Activated CD4-positive, alpha-beta memory T cell treated with anti-CD3 and anti-CD28 coated beads, Interleukin-2, amount 10 ng/mL, durations not matched to agents 7 days and 5 days (primary cell): ENCODE measurements at regions not wholly inside any gene's neighbourhood (a gene's known extent, or its start where the extent isn't known, plus 50 kb on each side); places are given as distances from the start of the nearest gene placed in this dataset.

ENCODE experiments used
- CTCF ChIA-PET: fragments of 350-600 bp; sonication (Branson Sonifier 250); formaldehyde crosslinking; loops from one replicate; lab custom pipeline; 2021; ENCODE audit warnings: antibody characterized with exemption, inconsistent platforms; lab: Charles Lee
- POLR2A ChIA-PET: fragments of 350-600 bp; sonication (Branson Sonifier 250); formaldehyde crosslinking; loops from one replicate; lab custom pipeline; 2021; ENCODE audit warnings: antibody characterized with exemption; lab: Charles Lee
- DNase-seq: peaks from one replicate; pipeline ENCODE4 v3.0.0-alpha.2; 2020
- H3K27ac Mint-ChIP-seq: one replicate; pipeline ENCODE4 v1.8.0; 2021; ENCODE audit warnings: mild to moderate bottlenecking, mixed read lengths
- H3K27me3 Mint-ChIP-seq: one replicate; pipeline ENCODE4 v1.8.0; 2021; ENCODE audit warnings: mixed read lengths
- H3K36me3 Mint-ChIP-seq: one replicate; pipeline ENCODE4 v1.8.0; 2021; ENCODE audit warnings: low read depth, mixed read lengths
- H3K4me1 Mint-ChIP-seq: one replicate; pipeline ENCODE4 v1.8.0; 2021; ENCODE audit warnings: mixed read lengths
- H3K4me3 Mint-ChIP-seq: one replicate; pipeline ENCODE4 v1.8.0; 2021; ENCODE audit warnings: mild to moderate bottlenecking, mixed read lengths
- H3K9me3 Mint-ChIP-seq: one replicate; pipeline ENCODE4 v1.8.0; 2021; ENCODE audit warnings: mixed read lengths

DNA sequence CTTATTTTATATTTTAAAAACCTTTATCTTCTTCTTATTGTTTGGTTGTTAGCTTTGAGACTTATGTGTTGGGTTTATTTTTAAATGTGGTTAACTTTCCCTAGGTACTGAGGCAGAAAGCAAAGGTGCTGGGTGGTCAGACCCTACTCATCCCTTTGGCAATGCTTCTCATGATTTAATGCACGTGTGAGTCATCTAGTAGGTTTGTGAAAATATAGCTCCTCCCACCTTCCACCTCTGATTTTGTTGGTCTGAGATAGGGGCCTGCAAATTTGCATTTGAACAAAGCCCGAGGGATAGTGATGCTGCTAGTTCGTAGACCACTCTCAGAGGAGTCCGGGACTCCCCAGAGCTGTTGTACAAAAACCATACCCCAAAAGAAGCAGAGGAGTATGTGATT lies 771.3 kb upstream of the ARGLU1 start:
- POLR2A ChIA-PET: no interaction called here
- Mint-ChIP-seq H3K27ac (no peak overlapping the region), H3K36me3 (no peaks in the 10 kb centered on the region), H3K9me3 (no peaks in the 10 kb centered on the region), H3K27me3 (no peaks in the 10 kb centered on the region), H3K4me1 (no peaks in the 10 kb centered on the region), H3K4me3 (no peak overlapping the region)
- CTCF ChIA-PET: no interaction called here
- DNase-seq: no peak

DNA sequence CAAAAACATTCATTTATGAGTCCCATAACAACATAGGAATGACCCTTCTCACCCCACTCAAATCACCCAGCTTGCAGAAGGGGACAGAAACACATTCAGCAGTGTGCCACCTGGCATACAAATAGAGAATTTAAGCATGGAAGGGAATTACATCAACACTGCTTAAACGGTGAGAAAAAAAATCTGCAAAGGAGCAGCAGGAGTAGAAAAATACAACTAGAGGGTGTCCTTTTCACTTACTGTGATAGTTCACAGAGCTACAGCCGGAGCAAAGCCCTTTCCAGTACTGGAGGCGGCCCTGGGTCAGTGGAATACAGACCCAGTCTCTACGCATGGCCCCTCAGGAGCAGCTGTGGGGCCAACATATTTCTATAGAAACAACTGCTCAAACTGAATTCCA lies 764.3 kb upstream of the ARGLU1 start:
- Mint-ChIP-seq H3K27ac (no peak overlapping the region), H3K9me3 (peaks cover 6% of the 10 kb centered on the region), H3K4me1 (no peaks in the 10 kb centered on the region), H3K4me3 (no peak overlapping the region), H3K36me3 (no peaks in the 10 kb centered on the region), H3K27me3 (no peaks in the 10 kb centered on the region)
- ChIA-PET CTCF (no interaction called here), POLR2A (no interaction called here)
- DNase-seq: no peak

DNA sequence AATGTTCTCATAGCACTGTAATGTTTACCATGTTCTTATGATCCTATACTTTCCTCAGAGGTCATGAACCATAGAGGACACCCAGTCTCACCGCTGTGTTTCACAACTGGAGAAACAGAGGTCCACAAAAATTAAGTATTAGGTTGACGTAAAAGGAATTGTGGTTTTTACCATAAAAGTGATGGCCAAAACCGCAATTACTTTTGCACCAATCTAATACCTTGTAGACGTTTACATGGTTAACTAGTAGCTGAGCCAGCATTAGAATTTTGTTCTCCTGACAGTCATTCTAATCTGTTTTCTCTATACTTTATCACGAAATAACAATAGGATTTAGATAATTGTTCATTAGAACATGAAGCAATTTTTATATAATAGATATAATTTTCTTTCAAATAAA lies 763.4 kb upstream of the ARGLU1 start:
- Mint-ChIP-seq H3K36me3 (no peaks in the 10 kb centered on the region), H3K9me3 (peaks cover 6% of the 10 kb centered on the region), H3K4me1 (no peaks in the 10 kb centered on the region), H3K27me3 (no peaks in the 10 kb centered on the region), H3K4me3 (no peak overlapping the region), H3K27ac (no peak overlapping the region)
- CTCF ChIA-PET: no interaction called here
- POLR2A ChIA-PET: no interaction called here
- DNase-seq: no peak

DNA sequence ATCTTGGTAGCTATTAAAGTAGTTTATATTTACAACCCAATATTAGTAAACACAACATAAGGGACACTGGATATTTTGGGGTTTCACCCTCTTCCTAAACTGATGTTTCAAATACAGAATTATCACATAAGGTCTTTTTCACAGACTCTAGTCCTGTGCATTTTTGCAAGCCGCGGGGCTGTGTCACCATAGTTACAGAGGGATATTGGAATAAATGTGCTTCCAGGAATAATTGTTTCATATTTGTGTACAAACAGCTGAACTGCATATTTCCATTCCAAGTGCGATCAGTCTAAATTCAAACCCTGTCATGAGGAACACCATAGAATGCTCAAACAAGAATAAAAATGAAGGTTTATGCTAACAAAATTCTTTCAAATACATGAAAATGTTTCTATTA lies 762.5 kb upstream of the ARGLU1 start:
- peaks cover 6% of the 10 kb centered on the region for H3K9me3 Mint-ChIP-seq
- H3K4me1 Mint-ChIP-seq: no peaks in the 10 kb centered on the region
- no peaks in the 10 kb centered on the region for H3K27me3 Mint-ChIP-seq
- POLR2A ChIA-PET: no interaction called here
- CTCF ChIA-PET: no interaction called here
- H3K4me3 Mint-ChIP-seq: no peak overlapping the region
- H3K36me3 Mint-ChIP-seq: no peaks in the 10 kb centered on the region
- no peak overlapping the region for H3K27ac Mint-ChIP-seq
- no peak for DNase-seq

DNA sequence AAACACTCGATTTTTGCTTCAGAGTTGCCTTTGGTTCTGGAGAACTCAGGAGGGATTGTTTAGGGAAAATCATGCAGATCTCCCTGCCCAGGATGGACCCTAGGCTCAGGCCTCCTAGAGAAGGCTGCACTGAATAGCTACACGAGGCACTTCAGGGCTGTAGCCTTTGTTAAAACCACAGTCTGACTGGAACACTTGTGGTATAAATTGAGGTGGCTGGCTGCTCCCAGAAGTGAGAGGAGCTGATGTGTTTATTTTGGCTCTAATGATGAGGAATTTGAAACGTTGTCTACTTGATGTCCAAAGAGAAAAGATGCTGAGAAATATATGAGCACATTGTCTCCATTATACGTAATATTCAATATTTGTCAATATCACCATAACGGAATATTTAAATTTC lies 762.1 kb upstream of the ARGLU1 start:
- Mint-ChIP-seq H3K27me3 (no peaks in the 10 kb centered on the region), H3K4me3 (no peak overlapping the region), H3K9me3 (peaks cover 6% of the 10 kb centered on the region), H3K36me3 (no peaks in the 10 kb centered on the region), H3K4me1 (no peaks in the 10 kb centered on the region), H3K27ac (no peak overlapping the region)
- no peak for DNase-seq
- POLR2A ChIA-PET: no interaction called here
- CTCF ChIA-PET: no interaction called here

DNA sequence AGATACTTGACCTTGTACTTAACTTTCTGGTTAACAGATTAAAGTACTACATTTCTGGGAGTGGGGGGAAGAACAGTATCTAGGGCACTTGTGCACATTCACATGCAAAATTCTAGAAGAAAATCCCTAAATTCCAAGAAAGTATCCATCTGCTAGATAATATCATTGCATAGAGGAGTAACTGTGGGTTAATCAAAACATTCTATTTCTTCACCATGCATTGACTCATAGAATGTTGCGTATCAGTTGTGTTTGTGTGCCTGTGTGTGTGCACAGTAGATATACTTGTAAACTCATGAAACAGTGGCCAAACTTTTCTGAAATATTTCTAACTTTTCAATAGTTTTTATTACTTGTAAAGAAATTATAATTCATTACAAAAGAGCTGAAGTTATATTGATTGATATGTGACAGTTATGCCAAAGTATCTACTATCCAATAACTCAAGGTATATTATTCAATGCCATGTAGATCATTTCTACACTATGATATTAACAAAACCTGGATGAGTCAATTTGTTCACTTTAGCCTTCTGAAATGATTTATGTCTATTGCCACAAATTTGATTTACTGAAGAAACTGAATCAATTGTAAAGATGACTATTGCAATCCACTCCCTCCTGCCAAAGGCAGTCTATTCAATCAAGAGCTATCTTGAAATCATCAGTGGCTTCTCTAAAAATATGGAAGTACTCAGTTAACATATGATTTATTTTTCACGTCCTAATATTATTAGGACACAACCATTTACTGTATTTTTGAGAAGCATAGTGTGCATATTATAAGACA lies 756.7 kb upstream of the ARGLU1 start:
- H3K36me3 Mint-ChIP-seq: no peaks in the 10 kb centered on the region
- no peak overlapping the region for H3K27ac Mint-ChIP-seq
- no peak for DNase-seq
- CTCF ChIA-PET: no interaction called here
- H3K4me3 Mint-ChIP-seq: no peak overlapping the region
- no peaks in the 10 kb centered on the region for H3K27me3 Mint-ChIP-seq
- POLR2A ChIA-PET: no interaction called here
- H3K4me1 Mint-ChIP-seq: no peaks in the 10 kb centered on the region
- H3K9me3 Mint-ChIP-seq: no peaks in the 10 kb centered on the region

DNA sequence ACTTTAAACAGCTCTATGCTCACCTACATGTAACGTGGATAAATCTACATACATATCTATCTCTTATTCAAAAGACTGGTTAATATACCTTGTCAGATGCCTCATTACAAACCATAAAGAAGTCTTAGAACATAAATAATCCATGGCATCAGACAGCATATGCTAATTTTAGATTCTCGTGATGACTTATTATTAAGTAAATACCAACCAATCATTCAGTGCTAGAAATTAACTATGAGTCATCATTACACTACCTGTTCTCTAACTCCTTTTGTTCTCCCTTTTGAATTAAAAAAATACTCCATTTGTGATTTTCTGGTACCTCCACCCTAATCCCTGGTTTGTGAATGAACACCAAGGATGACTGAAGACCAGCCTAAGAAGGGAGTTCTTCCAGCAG lies 754.3 kb upstream of the ARGLU1 start:
- Mint-ChIP-seq H3K27me3 (no peaks in the 10 kb centered on the region), H3K27ac (no peak overlapping the region), H3K4me3 (no peak overlapping the region), H3K9me3 (no peaks in the 10 kb centered on the region), H3K4me1 (no peaks in the 10 kb centered on the region), H3K36me3 (no peaks in the 10 kb centered on the region)
- DNase-seq: no peak
- CTCF ChIA-PET: no interaction called here
- POLR2A ChIA-PET: no interaction called here

DNA sequence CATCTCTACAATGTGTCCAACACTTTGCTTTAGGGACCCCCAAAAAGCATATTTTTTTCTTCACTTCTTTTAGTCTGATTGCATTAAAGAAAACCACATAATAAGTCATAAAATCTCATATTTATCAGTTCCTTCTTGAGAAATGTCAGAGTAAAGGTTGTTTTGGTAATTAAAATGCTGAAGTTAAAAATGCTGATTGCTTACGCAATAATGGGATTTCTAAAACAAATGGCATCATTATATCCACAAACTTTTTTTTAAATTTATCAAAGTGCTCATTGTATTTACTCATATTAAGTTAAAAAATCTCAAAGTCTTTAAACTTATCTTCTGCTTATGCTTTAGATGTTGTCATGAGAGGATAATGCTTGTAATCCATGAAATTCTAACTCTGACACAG lies 737.2 kb upstream of the ARGLU1 start:
- H3K9me3 Mint-ChIP-seq: peaks cover 2% of the 10 kb centered on the region
- POLR2A ChIA-PET: no interaction called here

DNA sequence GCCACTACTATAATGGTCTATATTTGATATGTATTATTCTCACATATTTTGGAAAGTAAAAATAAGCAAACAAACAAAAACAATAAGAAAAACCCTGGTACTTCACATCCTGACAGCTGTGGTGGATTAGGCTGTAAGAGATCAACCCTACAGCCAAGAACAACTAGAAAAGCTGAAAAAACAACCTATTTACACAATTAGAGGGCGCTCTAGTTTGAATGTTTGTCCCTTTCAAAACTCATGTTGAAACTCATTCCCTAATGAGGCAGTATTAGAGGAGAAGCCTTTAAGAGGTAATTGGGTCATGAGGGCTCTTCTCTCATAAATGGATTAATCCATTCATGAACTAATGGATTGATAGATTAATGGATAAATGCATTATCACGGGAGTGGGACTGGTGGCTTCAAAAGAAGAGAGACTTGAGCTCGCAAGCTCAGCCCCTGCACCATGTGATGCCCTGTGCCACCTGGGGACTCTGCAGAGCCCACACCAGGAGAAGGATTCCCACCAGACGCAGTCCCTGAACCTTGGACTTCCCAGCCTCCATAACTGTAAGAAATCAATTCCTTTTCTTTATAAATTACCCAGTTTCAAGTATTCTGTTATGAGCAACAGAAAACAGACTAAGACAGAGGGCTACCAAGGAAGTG lies 733.9 kb upstream of the ARGLU1 start:
- no peak overlapping the region for H3K4me3 Mint-ChIP-seq
- H3K4me1 Mint-ChIP-seq: no peaks in the 10 kb centered on the region
- H3K27ac Mint-ChIP-seq: no peak overlapping the region
- DNase-seq: no peak
- ChIA-PET CTCF (no interaction called here), POLR2A (no interaction called here)
- no peaks in the 10 kb centered on the region for H3K9me3 Mint-ChIP-seq
- no peaks in the 10 kb centered on the region for H3K27me3 Mint-ChIP-seq
- H3K36me3 Mint-ChIP-seq: no peaks in the 10 kb centered on the region

More for the DNA sequence above, 737.2 kb upstream of the ARGLU1 start:
- Mint-ChIP-seq H3K4me3 (no peak overlapping the region), H3K36me3 (no peaks in the 10 kb centered on the region), H3K4me1 (no peaks in the 10 kb centered on the region), H3K27me3 (no peaks in the 10 kb centered on the region), H3K27ac (no peak overlapping the region)
- DNase-seq: no peak
- CTCF ChIA-PET: no interaction called here

DNA sequence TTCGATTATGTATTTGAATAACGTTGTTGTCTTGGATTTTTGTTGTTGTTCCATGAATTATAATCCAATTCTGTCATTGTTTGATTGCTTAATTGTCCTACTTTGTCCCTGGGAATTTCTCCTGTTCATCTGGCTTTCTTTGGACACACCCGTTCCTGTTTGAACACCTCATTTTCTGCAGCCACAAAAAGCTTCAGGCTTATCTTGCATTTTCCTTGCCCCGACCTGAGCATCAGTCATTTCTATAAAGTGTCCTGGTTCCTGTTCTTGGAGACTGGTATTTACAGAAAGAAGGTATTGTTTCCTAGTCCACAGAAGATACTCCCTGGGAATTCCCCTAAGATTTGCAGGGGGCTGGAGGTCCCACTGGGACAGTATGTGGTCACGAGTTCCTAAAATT lies 731.8 kb upstream of the ARGLU1 start:
- Mint-ChIP-seq H3K36me3 (no peaks in the 10 kb centered on the region), H3K9me3 (no peaks in the 10 kb centered on the region), H3K4me3 (no peak overlapping the region), H3K27ac (no peak overlapping the region), H3K4me1 (no peaks in the 10 kb centered on the region), H3K27me3 (no peaks in the 10 kb centered on the region)
- DNase-seq: no peak
- ChIA-PET CTCF (no interaction called here), POLR2A (no interaction called here)

DNA sequence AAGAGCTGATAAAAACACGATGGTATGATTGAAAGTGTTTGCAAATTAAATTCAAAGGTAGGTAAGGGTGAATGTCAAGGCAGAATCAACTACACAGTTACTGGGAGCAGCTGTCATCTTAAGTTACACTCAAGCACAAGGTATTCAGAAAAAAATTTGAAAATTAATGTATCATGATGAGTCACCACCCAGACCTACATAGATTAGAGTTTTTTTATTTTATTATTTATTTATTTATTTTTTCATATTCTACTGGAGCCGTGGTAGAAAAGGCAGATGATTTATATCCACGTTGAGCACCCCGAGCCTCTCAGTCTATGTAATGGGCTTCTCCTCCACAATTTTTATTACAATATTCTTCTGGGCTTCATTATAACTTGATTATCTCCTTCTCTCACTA lies 728.9 kb upstream of the ARGLU1 start:
- POLR2A ChIA-PET: no interaction called here
- no peaks in the 10 kb centered on the region for H3K9me3 Mint-ChIP-seq
- no peak overlapping the region for H3K27ac Mint-ChIP-seq
- no peaks in the 10 kb centered on the region for H3K4me1 Mint-ChIP-seq
- CTCF ChIA-PET: no interaction called here
- no peak overlapping the region for H3K4me3 Mint-ChIP-seq
- H3K27me3 Mint-ChIP-seq: no peaks in the 10 kb centered on the region
- no peak for DNase-seq
- no peaks in the 10 kb centered on the region for H3K36me3 Mint-ChIP-seq

DNA sequence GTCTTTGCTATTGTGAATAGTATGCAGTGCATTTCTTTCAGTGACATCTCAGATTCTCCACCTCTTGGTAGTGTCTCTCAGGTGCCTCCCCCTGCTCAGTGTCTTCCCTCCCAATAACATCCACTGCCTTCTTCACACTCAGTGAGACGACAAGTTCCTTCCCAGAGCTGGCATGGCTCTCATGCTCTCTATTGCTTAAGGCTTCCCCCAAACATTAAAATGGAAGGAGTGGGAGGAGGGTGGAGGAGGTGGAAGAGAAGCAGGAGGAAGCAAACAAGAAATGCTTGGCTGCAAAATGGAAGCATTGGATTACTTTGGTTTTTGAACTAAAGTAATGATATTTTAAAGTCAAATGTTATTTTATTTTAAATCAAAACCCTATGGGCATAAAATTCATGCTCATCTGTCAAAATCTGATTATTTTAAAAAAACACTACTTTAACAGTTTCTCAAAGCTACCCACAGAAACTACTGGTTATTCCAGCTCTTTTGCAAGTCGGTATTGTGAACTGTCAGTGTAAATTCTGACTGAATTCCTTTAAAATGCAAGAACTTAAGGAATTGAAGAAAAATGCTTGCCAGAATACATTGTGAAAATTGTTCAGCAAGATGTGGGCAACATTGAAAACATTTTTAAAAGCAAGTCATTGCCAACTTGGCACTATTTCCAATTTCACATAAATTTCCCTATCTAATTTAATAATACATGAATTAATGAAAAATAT lies 727.6 kb upstream of the ARGLU1 start:
- H3K27me3 Mint-ChIP-seq: no peaks in the 10 kb centered on the region
- H3K4me3 Mint-ChIP-seq: no peak overlapping the region
- CTCF ChIA-PET: no interaction called here
- H3K36me3 Mint-ChIP-seq: no peaks in the 10 kb centered on the region
- no peaks in the 10 kb centered on the region for H3K4me1 Mint-ChIP-seq
- POLR2A ChIA-PET: no interaction called here
- no peaks in the 10 kb centered on the region for H3K9me3 Mint-ChIP-seq
- no peak for DNase-seq
- H3K27ac Mint-ChIP-seq: no peak overlapping the region

DNA sequence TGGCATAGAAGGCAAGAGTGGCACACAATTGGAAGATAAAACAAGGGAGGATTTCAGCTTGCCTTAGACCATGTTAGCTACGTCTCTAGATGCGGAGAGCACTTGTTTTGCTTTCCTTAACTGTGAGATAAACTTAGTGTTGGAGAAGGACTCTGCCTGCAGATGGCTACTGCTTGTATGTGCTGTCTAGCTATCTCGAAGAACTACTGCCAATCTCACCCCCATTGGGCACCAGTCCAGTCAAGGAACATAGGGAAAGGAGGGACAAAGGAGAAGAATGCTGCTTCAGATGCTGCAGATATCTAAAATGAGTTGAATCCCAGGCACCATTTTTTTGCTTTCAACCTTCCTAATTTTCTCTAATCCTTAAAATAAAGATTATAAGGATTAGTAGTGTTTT lies 726.0 kb upstream of the ARGLU1 start:
- no peaks in the 10 kb centered on the region for H3K4me1 Mint-ChIP-seq
- no peak for DNase-seq
- ChIA-PET POLR2A (no interaction called here), CTCF (no interaction called here)
- H3K4me3 Mint-ChIP-seq: no peak overlapping the region
- H3K27ac Mint-ChIP-seq: no peak overlapping the region
- H3K9me3 Mint-ChIP-seq: no peaks in the 10 kb centered on the region
- H3K27me3 Mint-ChIP-seq: no peaks in the 10 kb centered on the region
- no peaks in the 10 kb centered on the region for H3K36me3 Mint-ChIP-seq
